ENCODE measurements at regions not wholly inside any gene's neighbourhood (a gene's known extent, or its start where the extent isn't known, plus 50 kb on each side); places are given as distances from the start of the nearest gene placed in this dataset.

DNA sequence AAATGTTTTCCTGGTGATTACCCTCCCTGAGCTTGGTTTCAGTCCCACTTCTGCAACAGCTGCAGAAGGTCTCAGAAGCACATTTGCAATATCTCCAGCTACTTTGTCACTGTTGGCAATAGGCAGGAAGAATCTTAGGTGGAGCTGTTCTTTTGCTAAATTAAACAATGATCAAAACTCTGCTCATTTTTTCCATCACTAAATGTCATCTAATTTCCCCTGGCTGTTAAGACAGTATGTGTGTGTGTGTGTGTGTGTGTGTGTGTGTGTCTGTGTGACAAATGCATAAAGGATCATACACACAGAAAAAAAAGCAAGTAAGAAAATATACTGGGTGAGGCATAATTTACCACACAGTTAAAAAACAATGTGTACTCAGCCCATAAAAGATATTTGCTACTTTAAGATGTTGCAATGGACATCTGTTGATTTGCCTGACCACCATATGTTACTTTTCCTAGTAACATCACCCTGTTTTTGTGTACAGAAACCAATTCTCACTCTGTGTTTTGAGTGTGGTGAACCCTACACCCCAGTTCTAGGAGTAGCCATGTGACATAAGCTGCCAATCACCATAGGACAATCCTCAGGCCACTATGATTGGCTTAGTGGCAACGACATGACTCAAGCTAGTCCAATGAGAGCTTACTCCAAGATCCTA is 572.6 kb upstream of the CLINT1 start:
- TF ChIP-seq CTCF (IDR thresholded peaks at IDR 0.05), result no peak
- TF ChIP-seq POLR2AphosphoS5 (IDR thresholded peaks at IDR 0.05), result peak; percentile 36 to 62
- no peak for TF ChIP-seq POLR2A (IDR thresholded peaks at IDR 0.05; ENCODE audit: low read depth)
- TF ChIP-seq EP300 (IDR thresholded peaks at IDR 0.05), result no peak

Measured in esophagus muscularis mucosa (tissue), 4 donors.